ENCODE measurements at regions not wholly inside any gene's neighbourhood (a gene's known extent, or its start where the extent isn't known, plus 50 kb on each side); places are given as distances from the start of the nearest gene placed in this dataset.

DNA sequence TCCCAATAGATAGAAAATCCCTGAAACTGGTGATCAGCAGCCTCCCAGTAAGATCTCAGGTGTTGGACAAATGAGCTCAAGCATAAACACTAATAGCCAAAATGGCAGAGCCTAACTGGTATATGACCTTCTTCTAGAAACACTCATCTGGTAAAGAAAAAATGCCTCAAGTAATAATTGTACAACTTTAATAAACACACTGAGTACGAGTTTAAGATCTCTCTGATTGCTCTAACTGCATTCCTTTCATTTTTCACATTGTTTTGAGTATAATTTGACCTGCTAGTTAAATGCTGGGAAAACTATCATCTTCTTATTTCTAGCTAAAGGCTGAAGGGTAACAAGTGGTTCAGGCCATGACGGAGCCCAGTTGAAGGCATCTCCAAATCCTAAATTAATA is 2009.5 kb upstream of the PCDH20 start:
- no peak for DNase-seq (ENCODE audit: low spot score)

DNA sequence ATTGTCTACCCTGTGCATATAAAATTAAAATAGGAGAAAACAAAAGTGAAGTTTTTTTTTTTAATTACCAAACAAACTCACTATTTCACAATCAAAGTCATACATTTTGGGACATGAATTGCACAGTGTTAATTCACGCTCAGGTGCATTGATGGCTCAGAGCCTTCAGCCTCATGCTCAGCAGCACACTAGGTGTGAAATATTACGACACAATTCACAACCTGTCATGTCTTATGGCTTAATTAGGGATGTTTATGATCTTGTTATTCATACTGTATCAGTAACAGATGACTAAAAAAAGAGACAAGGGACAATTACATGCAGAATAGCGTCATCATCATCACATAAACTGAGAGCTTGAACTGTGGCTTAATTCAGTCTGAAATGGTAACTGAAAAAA is 2005.5 kb upstream of the PCDH20 start:
- no peak for DNase-seq (ENCODE audit: low spot score)

DNA sequence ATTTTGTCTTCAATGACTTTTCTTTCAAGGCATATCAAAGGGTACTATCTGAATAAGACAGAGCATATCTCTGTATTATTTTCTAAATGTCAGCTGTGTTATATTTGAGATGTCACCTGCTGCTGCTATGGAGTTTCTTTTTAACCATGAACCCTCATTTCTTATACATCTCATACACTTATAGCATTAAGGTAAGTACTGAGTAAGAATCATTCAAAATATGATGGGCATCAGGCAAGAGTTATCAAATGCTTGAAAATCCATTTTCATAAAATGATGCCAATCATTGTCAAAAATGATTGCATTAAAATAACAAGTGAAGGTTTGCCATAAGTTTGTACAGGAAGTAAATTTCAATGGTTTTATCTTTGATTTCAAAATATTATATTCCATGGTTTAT is 2005.0 kb upstream of the PCDH20 start:
- no peak for DNase-seq (ENCODE audit: low spot score)

DNA sequence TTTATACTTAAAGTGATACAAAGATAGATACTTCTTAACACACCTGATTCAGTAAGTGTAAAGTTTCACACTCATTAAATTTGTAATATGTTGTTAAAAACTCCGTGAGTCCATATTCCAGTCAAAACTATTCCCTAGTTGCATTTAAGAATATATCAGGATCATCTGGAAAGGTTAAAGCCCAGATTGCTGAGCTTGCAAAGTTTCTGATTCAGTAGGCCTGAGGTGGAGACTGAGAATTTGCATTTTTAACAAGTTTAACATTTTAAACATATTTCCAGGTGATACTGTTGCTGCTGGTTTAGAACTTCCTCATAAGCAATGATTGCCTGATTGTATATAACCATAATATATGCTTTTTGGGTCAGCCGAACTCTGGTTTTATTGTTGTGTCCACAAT is 1998.6 kb upstream of the PCDH20 start:
- no peak for DNase-seq (ENCODE audit: low spot score)

DNA sequence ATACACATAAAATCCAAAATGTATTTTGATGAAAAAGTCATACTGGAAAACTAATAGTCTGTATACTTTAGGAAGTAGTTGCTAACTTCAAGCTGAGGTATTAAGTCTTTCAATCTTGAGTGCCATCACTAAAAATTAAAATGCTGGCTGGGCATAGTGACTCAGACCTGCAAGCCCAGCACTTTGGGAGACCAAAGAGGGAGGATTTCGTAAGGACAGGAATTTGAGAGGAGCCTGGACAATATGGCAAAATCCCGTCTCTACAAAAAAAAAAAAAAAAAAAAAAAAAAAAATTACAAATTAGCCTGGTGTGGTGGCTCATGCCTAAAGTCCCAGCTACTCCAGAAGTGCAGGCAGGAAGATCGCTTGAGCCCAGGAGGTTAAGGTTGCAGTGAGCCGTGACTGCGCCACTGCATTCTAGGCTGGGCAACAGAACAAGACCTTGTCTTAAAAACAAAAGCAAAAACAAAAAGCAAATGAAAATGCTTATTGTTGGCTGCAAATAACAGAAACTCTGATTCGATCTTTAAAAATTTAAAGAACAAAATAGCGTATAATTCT is 1994.2 kb upstream of the PCDH20 start:
- DNase-seq (ENCODE audit: low spot score): no peak

DNA sequence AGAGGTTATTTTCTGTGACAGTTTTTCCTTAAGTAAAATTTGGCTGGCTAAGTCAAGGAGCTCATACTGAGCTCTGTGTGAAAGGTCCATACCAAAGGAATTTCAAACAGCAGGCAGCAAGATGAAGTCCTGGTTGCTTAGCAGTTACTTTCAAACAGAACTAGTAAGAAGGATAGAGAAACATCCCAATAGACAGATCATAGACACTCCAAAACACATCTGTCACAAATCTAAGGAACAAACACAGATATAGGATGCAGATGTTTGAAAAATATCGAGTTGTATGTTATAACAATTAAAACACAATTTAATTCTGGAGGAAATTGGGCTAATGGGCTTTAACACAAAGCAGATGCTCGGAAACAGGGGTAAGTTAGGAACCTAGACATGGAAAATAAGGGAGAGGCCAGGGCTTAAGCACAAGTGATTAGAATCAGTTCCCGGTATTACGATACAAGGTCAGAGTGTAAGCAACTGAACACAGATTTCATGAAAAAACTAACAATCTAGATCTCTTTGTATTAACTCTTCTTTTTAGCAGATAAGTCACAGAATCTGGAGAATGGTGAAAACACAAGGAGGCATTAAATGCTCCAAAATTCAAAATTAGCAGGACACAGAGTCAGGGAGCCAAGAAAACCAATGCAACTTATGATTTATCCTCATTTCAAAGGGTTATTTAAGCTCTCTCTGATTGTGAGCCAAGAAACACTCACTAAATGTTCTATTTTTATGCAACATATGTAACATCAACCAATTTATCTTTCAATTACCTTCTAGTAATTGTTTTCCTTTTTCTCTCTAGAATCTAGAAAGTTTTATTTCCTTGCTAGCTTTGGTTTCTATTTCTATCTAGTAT is 1992.9 kb upstream of the PCDH20 start:
- DNase-seq (ENCODE audit: low spot score): no peak

DNA sequence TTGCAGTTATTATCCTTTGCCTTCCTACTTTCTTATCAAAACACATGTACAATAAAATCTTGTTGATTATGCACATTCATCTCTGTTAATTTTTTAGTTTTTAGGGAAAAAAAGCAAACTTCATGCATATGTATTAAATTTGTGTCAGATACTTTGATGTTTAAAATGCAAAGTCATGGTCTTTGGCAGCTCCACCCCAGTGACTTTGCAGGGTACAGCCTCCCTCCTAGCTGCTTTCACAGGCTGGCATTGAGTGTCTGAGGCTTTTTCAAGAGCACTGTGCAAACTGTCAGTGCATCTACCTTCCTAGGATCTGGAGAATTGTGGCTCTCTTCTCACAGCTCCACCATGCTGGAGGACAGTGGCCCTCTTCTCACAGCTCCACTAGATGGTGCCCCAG is 1988.1 kb upstream of the PCDH20 start:
- DNase-seq (ENCODE audit: low spot score): no peak

DNA sequence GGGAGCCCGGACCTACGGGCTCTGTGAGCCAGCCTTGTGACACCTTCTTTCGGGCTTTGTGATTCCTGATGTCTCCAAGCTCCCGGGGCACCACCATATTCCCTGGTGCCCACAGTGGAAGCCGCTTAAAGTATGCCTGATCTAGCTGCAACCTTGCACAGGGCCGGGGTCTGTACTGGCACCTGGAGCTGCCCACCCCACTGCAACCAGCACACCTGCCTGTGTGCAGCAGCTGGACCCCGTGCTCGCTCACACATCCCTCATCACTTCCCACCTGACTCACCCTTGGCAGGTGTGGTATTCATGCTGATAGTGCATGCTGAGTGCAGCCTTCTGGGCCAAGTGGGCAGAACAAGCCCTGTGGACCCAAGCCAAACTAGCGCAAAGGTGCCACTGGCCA is 1981.1 kb upstream of the PCDH20 start:
- DNase-seq (ENCODE audit: low spot score): no peak

DNA sequence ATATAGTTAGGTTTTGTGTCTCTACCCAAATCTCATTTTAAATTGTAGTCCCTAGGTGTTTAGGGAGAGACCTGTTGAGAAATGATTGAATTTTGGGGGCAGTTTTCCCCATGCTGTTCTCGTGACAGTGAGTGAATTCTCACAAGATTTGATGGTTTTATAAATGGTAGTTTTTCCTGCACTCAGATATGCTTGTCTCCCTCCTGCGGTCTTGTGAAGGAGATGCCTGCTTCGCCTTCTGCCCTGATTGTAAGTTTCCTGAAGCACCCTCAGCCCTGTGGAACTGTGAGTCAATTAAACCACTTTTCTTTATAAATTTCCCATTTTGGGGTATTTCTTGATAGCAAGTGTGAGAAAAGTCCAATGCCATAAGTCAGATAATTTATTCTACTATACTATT is 1977.5 kb upstream of the PCDH20 start:
- DNase-seq (ENCODE audit: low spot score): no peak

DNA sequence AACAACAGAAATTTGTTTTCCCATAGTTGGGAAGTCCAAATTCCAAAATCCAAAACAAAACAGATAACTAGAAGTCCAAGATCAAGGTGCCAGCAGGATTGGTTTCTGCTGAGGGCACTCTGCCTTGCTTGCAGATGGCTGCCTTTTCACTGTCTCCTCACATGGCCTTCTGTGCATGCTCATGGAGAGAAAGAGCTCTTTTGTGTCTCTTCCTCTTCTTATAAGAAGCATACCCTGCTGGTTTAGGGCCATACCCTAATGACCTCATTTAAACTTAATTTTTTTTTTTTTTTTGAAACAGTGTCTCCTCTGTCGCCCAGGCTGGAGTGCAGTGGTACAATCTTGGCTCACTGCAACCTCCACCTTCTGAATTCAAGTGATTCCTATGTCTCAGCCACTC is 1974.1 kb upstream of the PCDH20 start:
- DNase-seq (ENCODE audit: low spot score): no peak

DNA sequence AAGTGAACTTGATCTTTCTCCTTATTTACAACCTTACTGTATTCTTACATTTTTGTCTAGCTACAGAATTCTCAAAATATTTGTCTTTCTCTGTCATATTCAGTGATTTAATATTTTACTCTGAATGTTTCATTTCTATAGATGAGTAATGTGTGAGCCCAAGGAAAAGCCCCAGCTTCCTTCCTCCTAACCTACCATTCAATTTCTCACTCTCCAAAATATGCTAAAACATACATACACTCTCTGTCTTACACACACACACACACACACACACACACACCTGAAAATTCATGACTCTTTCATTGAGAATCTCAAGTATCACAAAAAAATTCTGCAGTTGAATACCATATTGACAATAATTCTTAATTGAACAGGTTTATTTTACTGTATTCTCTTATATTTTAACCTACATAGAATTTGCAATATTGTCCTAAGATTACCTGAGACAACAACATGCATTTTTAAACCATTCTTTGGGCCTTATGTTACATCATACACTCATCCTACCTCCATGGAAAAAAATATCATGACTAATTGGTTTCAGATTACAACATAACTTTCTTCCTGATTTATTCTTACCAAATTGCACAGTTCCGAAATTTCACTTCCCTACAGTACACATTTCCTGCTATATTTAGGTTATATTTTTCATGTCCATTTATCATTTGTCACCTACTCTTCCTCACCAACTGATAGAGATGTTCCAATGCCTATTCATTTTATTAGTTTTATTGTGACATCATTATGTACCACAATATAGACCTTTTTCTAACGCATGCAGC is 1965.6 kb upstream of the PCDH20 start:
- DNase-seq (ENCODE audit: low spot score): no peak

DNA sequence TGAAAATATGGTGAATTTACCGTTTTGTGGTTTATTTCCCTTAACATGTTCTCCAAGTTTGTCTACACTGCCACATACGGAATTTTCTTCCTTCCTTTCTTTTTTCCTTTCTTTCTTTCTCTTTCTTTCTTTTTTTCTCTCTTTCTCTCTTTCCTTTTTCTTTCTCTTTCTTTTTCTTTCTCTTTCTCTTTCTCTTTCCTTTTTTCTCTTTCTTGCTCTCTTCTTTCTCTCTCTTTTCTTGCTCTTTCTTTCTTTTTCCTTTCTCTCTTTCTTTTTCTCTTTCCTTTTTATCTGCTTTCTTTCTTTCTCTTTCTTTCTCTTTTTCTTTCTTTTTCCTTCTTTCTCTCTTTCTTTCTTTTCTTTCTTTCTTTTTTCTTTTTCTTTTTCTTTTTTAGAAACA is 1962.3 kb upstream of the PCDH20 start:
- DNase-seq (ENCODE audit: low spot score): no peak

DNA sequence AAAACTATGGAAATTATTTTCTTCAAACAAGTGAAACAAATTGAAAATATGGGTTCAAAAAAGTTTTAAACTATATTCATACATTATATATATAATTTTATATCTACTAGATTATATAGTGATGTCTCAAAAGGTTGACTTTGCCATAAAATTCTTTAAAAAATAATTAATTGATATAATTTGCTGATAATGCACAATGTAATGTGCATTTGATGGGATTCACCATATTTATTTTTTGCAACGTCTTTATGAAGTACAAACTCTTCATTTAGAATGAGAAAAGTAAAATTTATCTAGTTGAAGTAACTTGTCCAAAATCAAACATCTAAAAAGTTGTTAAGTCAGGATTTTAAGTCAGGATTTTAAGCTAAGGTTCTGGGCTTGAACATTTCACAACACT is 1954.5 kb upstream of the PCDH20 start:
- DNase-seq (ENCODE audit: low spot score): no peak

DNA sequence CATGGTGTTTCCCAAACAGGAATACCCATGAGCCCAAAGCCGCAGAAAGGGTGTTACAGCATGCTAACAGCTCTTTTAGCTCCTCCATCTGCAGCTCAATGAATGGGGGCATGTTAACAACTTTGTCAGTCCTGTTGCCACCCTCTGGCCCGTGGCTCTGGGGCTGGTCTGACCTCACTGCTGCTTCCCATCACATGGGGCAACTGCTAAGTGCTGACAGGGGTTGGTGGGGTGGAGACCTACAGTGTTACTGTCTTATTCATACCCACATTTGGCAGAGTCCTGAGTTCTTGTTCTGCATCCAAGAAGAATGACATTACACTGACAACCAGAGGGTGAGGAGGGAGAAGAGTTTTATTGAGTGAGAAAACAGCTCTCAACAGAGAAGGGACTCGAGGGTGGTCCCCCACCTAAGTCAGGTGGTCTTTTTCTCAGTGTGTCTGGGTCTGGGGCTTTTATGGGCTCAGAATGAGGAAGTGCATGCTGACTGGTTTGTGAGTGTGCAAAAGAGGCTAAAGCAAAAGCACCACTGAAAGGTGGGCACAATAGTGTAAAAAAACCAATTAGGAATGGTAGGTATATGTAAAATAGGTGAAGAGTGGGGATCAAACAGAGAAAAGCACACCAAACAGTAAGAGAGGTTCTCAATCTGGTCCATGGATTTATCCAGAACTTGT is 1952.0 kb upstream of the PCDH20 start:
- DNase-seq (ENCODE audit: low spot score): no peak

DNA sequence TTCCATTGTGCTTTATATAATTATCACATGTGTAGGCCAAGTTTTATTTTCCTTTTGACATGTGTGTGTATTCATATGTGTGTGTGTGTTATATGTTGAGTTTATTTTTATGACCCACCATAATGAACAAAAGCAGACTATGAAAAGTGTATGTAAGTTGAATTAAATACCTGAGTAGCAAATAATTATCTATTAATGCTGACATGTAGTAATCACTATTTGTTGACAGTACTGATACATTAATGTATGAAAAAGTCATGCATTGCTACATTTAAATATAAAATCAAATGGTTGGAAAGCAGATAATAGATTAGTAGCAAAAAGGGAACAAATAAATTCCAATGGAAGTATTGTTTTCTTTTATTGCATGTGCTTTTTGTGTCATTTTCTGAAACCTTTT is 1948.5 kb upstream of the PCDH20 start:
- no peak for DNase-seq (ENCODE audit: low spot score)

DNA sequence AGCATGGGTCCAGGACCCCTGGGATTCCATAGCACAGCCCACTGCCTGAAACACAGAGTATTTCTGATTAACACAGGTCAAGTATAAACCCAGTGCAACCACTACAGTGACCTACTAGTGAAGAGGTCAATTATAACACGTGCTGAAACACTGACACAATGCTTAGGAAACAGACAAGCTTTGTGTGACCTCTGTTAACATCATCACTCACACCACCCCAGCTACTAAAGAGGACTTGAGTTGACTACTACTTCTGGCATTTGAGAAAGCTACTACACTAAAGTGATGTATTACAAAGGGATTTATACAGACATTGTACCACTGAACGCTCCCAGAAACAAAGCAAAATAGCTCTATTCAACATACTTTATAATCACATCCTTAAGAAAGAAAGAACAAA is 1935.9 kb upstream of the PCDH20 start:
- DNase-seq (ENCODE audit: low spot score): peak; percentile 3

DNA sequence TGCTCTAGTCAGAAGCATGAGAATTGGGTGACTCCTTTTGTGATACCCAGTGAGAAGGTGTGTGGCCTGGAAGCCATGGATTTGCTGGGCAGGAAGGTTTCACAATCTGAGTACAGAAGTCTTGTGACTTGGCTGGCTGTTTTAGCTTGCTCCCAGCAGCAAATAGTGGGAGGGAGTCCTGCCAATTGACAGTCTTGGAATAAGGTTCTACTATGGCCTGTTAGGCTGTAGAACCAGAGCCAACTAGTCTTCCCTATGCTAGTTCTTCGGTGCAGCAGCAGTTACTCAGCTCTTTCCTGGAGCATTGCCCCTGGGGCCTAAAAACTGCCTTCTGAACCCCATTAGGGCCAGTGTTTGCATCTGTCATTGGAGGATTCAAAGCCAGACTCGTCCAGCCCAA is 1935.4 kb upstream of the PCDH20 start:
- no peak for DNase-seq (ENCODE audit: low spot score)

DNA sequence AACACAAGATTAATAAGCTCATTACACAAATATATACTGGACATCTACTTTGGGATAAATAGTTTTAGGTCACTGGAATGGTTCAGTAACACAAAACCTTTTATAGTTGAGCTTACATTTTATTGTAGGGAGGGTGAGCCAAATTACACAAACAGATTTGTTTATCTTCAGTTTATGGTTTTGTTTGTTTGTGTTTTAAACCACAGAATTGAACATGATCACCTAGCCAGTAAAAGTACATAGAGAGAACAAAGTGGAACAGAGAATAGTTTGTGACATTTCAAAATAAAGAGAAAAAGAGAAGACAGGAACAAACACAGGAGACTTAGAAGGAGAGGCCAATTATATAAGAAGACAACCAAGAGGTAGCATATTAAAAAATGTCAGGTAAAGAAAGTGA is 1930.2 kb upstream of the PCDH20 start:
- no peak for DNase-seq (ENCODE audit: low spot score)

DNA sequence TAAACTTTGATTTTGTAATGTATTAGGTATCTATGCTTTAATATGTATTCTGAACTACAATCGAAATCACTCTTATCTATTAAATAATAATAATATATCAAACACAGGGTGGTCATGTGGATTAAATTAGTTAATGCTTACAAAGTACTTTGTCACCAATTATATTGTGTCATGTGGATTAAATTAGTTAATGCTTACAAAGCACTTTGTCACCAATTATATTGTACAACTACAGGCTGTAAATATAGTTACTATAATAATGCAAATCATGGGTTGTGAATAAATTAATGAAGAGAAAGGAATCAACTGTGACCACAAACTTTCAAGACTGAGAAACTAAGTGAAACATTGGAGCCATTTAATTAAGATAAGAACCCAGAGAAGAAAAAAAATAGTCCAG is 1929.1 kb upstream of the PCDH20 start:
- DNase-seq (ENCODE audit: low spot score): no peak

DNA sequence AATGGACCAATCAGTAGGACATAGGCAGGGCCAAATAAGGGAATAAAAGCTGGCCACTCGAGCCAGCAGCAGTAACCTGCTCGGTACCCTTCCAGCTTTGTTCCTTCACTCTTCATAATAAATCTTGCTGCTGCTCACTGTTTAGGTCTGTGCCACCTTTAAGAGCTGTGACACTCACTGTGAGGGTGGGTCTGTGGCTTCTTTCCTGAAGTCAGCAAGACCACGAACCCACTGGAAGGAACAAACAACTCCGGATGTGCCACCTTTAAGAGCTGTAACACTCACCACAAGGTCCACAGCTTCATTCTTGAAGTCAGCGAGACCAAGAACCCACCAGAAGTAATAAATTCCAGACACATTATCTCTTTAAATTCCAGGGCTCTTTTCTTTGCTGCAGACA is 1922.3 kb upstream of the PCDH20 start:
- DNase-seq (ENCODE audit: low spot score): no peak

DNA sequence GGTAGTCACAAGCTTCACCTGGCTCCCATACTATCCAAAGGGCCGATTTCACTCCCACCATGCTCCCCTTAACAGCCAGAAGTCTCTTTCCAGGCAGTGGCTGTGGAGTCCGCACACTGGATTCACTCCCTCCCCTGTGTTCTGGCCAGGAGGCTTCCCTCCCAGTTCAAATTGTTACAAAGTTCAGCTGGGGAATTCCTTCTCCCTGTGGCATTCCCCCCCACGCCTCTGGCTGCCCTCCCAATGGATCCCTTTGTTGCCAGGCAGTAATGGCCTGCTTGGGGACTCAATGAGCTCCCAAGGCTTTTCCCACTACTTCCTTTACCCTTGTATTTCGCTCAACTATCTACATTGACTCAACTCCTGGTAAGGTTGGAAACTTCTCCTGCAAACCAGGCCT is 1921.4 kb upstream of the PCDH20 start:
- no peak for DNase-seq (ENCODE audit: low spot score)

DNA sequence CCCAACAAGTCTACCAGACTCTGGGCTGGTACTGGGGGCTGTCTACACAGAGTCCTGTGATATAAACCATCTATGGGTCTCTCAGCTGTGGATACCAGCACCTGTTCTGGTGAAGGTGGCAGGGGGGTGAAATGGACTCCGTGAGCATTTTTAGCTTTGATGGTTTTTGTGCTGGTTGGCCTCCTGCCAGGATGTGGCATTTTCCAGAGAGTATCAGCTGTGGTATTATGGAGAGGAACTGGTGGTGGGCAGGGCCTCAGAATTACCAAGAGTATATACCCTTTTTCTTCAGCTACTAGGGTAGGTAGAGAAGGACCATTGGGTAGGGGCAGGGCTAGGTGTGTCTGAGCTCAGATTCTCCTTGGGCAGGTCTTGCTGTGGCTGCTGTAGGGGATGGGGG is 1920.9 kb upstream of the PCDH20 start:
- no peak for DNase-seq (ENCODE audit: low spot score)

DNA sequence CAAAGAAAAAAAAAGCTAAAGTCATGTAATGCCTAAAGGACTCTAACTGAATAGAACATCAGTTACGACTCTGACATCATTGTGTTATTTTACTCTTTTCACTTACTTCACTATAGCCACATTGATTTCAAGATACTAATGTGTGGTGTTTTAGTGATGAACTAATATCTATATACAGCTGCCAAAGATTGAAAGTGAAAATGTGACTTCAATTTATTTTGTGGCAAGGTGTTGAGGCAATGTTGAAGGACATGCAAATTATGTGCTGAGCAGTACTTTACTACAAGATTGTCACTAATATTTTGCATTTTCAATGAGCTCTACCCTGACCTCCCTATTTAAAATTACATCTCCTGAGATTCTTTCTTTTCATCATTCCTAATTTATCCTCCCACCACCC is 1911.9 kb upstream of the PCDH20 start:
- no peak for DNase-seq (ENCODE audit: low spot score)

Measured in COLO829 (cell line).